ENCODE measurements at regions not wholly inside any gene's neighbourhood (a gene's known extent, or its start where the extent isn't known, plus 50 kb on each side); places are given as distances from the start of the nearest gene placed in this dataset.

GRCh38 chr3:115520241-115520640 is 103.1 kb upstream of the GAP43 start:
- no peak for DNase-seq (ENCODE audit: low read depth, low spot score)

GRCh38 chr3:115520651-115521245 is 102.6 kb upstream of the GAP43 start:
- DNase-seq (ENCODE audit: low read depth, low spot score) = no peak

- DNase-seq (ENCODE audit: low read depth, low spot score) = no peak
Observed at GRCh38 chr3:115523458-115523857, 99.9 kb upstream of the GAP43 start.

GRCh38 chr3:115524549-115524948 is 98.8 kb upstream of the GAP43 start:
- DNase-seq (ENCODE audit: low read depth, low spot score) = no peak

GRCh38 chr3:115525731-115526130 is 97.6 kb upstream of the GAP43 start:
- peak; percentile 20 for DNase-seq (ENCODE audit: low read depth, low spot score)

GRCh38 chr3:115533218-115533617 is 90.1 kb upstream of the GAP43 start:
- no peak for DNase-seq (ENCODE audit: low read depth, low spot score)

- no peak for DNase-seq (ENCODE audit: low read depth, low spot score)
Observed at GRCh38 chr3:115536171-115536570, 87.1 kb upstream of the GAP43 start.

GRCh38 chr3:115537669-115538068 is 85.6 kb upstream of the GAP43 start:
- no peak for DNase-seq (ENCODE audit: low read depth, low spot score)

- no peak for DNase-seq (ENCODE audit: low read depth, low spot score)
Observed at GRCh38 chr3:115547207-115547606, 76.1 kb upstream of the GAP43 start.

GRCh38 chr3:115548611-115549010 is 74.7 kb upstream of the GAP43 start:
- no peak for DNase-seq (ENCODE audit: low read depth, low spot score)

- DNase-seq (ENCODE audit: low read depth, low spot score) = no peak
Observed at GRCh38 chr3:115549071-115549470, 74.2 kb upstream of the GAP43 start.

- no peak for DNase-seq (ENCODE audit: low read depth, low spot score)
Observed at GRCh38 chr3:115550285-115550761, 73.0 kb upstream of the GAP43 start.

GRCh38 chr3:115551016-115551415 is 72.3 kb upstream of the GAP43 start:
- no peak for DNase-seq (ENCODE audit: low read depth, low spot score)

GRCh38 chr3:115552007-115552406 is 71.3 kb upstream of the GAP43 start:
- DNase-seq (ENCODE audit: low read depth, low spot score) = no peak

GRCh38 chr3:115553796-115554486 is 69.4 kb upstream of the GAP43 start:
- no peak for DNase-seq (ENCODE audit: low read depth, low spot score)

GRCh38 chr3:115554487-115554807 is 68.9 kb upstream of the GAP43 start:
- no peak for DNase-seq (ENCODE audit: low read depth, low spot score)

GRCh38 chr3:115562636-115563267 is 60.6 kb upstream of the GAP43 start:
- DNase-seq (ENCODE audit: low read depth, low spot score) = no peak

- no peak for DNase-seq (ENCODE audit: low read depth, low spot score)
Observed at GRCh38 chr3:115563984-115564383, 59.3 kb upstream of the GAP43 start.

GRCh38 chr3:115571413-115571812 is 51.9 kb upstream of the GAP43 start:
- no peak for DNase-seq (ENCODE audit: low read depth, low spot score)
